ENCODE measurements at regions not wholly inside any gene's neighbourhood (a gene's known extent, or its start where the extent isn't known, plus 50 kb on each side); places are given as distances from the start of the nearest gene placed in this dataset.
"Not testable (repeated sequence)": the region's sequence is repeated elsewhere in the genome, so short reads cannot be mapped to it uniquely, and the experiment has no call there.

- peak; percentile 63 for DNase-seq (ENCODE audit: low spot score)
Observed at GRCh38 chr17:30731210-30732132, 93.0 kb downstream of the CRLF3 start.

- not testable (repeated sequence) for DNase-seq (ENCODE audit: low spot score)
Observed at GRCh38 chr17:30730837-30731209, 93.7 kb downstream of the CRLF3 start.

- peak; percentile 15 for DNase-seq (ENCODE audit: low spot score)
Observed at GRCh38 chr17:30730171-30730836, 94.2 kb downstream of the CRLF3 start.

- DNase-seq (ENCODE audit: low spot score), result peak; percentile 17
Observed at GRCh38 chr17:30729471-30730170, 94.9 kb downstream of the CRLF3 start.

GRCh38 chr17:30727517-30727916 is 97.0 kb downstream of the CRLF3 start:
- not testable (repeated sequence) for DNase-seq (ENCODE audit: low spot score)

GRCh38 chr17:30726734-30727133 is 97.8 kb downstream of the CRLF3 start:
- DNase-seq (ENCODE audit: low spot score), result not testable (repeated sequence)

GRCh38 chr17:30726310-30726709 is 98.2 kb downstream of the CRLF3 start:
- not testable (repeated sequence) for DNase-seq (ENCODE audit: low spot score)

GRCh38 chr17:30724034-30724650 is 100.3 kb downstream of the CRLF3 start:
- not testable (repeated sequence) for DNase-seq (ENCODE audit: low spot score)

GRCh38 chr17:30722114-30722780 is 102.2 kb downstream of the CRLF3 start:
- peak; percentile 28 for DNase-seq (ENCODE audit: low spot score)

GRCh38 chr17:30720971-30721370 is 103.5 kb downstream of the CRLF3 start:
- DNase-seq (ENCODE audit: low spot score), result peak; percentile 5

GRCh38 chr17:30720013-30720471 is 104.5 kb downstream of the CRLF3 start:
- peak; percentile 11 for DNase-seq (ENCODE audit: low spot score)

- DNase-seq (ENCODE audit: low spot score), result peak; percentile 65
Observed at GRCh38 chr17:30719131-30719973, 105.1 kb downstream of the CRLF3 start.

GRCh38 chr17:30718691-30719090 is 105.8 kb downstream of the CRLF3 start:
- DNase-seq (ENCODE audit: low spot score), result peak; percentile 9

GRCh38 chr17:30718099-30718447 is 106.4 kb downstream of the CRLF3 start:
- DNase-seq (ENCODE audit: low spot score), result peak; percentile 3

- DNase-seq (ENCODE audit: low spot score), result peak; percentile 8
Observed at GRCh38 chr17:30717291-30718098, 107.0 kb downstream of the CRLF3 start.

- peak; percentile 66 for DNase-seq (ENCODE audit: low spot score)
Observed at GRCh38 chr17:30716461-30717290, 107.8 kb downstream of the CRLF3 start.

- DNase-seq (ENCODE audit: low spot score), result peak; percentile 77
Observed at GRCh38 chr17:30714825-30715622, 109.5 kb downstream of the CRLF3 start.

- DNase-seq (ENCODE audit: low spot score), result not testable (repeated sequence)
Observed at GRCh38 chr17:30713805-30714204, 110.7 kb downstream of the CRLF3 start.
